ENCODE measurements at regions not wholly inside any gene's neighbourhood (a gene's known extent, or its start where the extent isn't known, plus 50 kb on each side); places are given as distances from the start of the nearest gene placed in this dataset.

DNA sequence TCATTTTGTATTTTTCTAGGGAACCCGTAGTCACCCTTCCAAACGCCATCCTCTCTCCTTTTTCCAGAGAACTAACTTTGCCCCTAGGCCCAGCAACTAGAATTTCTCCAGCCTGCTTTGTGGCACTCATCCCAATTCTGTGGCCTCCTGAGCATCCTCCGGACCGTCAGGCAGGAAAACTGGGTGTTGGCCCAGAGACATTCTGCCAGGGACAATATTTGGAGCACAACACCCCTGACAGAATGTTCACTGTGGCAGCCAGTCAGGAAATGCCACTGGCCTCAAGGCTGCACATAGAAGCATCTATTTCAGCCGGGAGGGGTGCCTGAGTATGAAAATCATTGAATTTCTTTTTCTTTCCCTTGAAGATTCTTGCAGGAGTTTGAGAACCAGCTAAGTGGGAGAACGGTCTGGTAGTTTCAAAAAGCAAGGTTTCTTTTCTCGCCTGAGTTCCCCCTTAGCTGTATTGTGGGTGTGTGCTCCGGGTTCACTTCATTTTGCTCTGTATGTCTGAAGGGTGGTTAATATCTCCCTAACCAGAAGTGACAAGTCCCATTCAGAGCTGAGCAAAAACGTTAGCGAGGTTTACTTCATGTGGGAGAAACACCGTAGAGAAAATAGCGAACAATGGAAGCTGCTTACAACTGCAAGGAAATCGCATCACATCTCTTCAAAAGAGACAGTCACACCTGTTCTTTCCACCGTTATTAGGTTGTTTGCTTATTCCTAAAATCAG lies 108.1 kb upstream of the TPM1 start:
- TF ChIP-seq, protein P1, sequence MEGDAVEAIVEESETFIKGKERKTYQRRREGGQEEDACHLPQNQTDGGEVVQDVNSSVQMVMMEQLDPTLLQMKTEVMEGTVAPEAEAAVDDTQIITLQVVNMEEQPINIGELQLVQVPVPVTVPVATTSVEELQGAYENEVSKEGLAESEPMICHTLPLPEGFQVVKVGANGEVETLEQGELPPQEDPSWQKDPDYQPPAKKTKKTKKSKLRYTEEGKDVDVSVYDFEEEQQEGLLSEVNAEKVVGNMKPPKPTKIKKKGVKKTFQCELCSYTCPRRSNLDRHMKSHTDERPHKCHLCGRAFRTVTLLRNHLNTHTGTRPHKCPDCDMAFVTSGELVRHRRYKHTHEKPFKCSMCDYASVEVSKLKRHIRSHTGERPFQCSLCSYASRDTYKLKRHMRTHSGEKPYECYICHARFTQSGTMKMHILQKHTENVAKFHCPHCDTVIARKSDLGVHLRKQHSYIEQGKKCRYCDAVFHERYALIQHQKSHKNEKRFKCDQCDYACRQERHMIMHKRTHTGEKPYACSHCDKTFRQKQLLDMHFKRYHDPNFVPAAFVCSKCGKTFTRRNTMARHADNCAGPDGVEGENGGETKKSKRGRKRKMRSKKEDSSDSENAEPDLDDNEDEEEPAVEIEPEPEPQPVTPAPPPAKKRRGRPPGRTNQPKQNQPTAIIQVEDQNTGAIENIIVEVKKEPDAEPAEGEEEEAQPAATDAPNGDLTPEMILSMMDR (conservative IDR thresholded peaks at IDR 0.05) = no peak
- TF ChIP-seq ZFX (IDR thresholded peaks at IDR 0.05) = no peak
